Ovary (tissue), 7 donors: ENCODE measurements at regions not wholly inside any gene's neighbourhood (a gene's known extent, or its start where the extent isn't known, plus 50 kb on each side); places are given as distances from the start of the nearest gene placed in this dataset.
"Not testable (repeated sequence)": the region's sequence is repeated elsewhere in the genome, so short reads cannot be mapped to it uniquely, and the experiment has no call there.

Source experiments
- DNase-seq, 5 donors: peaks; one replicate each; pipeline ENCODE4 v3.0.0-alpha.2; 2019 to 2020
- H3K27ac ChIP-seq, 2 donors: fragments of 200-600 bp; one replicate each; pipeline versions ENCODE4 v1.5.1 to v1.8.0; 2019 to 2022
- H3K27me3 ChIP-seq: fragments of 200-600 bp; one replicate; pipeline ENCODE4 v1.8.0; 2022
- H3K36me3 ChIP-seq: fragments of 200-600 bp; sonication (generic); one replicate; pipeline ENCODE4 v1.5.1; 2019
- H3K4me1 ChIP-seq: one replicate; pipeline ENCODE4 v1.8.1; 2013; ENCODE audit warnings: mild to moderate bottlenecking, moderate library complexity; ENCODE audit not compliant: insufficient read depth
- H3K4me3 ChIP-seq: fragments of 200-600 bp; sonication (generic); one replicate; pipeline ENCODE4 v1.5.1; 2017
- H3K9me3 ChIP-seq, 2 donors: fragments of 200-600 bp in 1 of 2; sonication (generic) in 1 of 2; one replicate each; pipeline versions ENCODE4 v1.5.1 to v1.8.1; 2013 to 2019; ENCODE audit warnings: mild to moderate bottlenecking in 1 of 2, moderate library complexity in 1 of 2
- CTCF ChIP-seq, 3 donors: fragments of 450-650 bp in 2 of 3; fragments of 200-600 bp in 1 of 3; IDR thresholded peaks; one replicate each; pipeline versions ENCODE4 v1.5.1 to v1.8.0; 2016 to 2022; ENCODE audit warnings: antibody characterized with exemption in 3 of 3, mild to moderate bottlenecking in 1 of 3
- EP300 ChIP-seq: sonication (generic); formaldehyde crosslinking; IDR thresholded peaks from one replicate; pipeline ENCODE4 v1.6.1; 2017; ENCODE audit warnings: antibody characterized with exemption
- POLR2A ChIP-seq: fragments of 450-650 bp; IDR thresholded peaks from one replicate; pipeline ENCODE4 v1.6.1; 2017; ENCODE audit warnings: antibody characterized with exemption, mild to moderate bottlenecking, moderate library complexity
- WGBS, 3 donors: extraction: QIAGEN DNeasy Blood & Tissue Kit in 1 of 3; methylation state at CpG; one replicate each; pipeline versions ENCODE4 v1.1.5 to v1.1.7; 2013 to 2017; 5-methylcytosine and 5-hydroxymethylcytosine counted together
- intact Hi-C, 4 donors: fragments of 100-400 bp; cut with DNase I; formaldehyde crosslinking; loops; one replicate each; pipeline versions ENCODE4 v1.11.0 to v1.15.1; 2022 to 2023
- donor health status: DM: no; HTN: no; CAD: no; lungs with moderate emphysema.
- donor health status: DM: no; HTN: no; CAD: no.
- donor health status: Bipolar disorder and iron deficiency.
- donor health status: DM: no; HTN: no; CAD: no.
- donor health status: DM: yes; HTN: yes; CAD: no.

DNA sequence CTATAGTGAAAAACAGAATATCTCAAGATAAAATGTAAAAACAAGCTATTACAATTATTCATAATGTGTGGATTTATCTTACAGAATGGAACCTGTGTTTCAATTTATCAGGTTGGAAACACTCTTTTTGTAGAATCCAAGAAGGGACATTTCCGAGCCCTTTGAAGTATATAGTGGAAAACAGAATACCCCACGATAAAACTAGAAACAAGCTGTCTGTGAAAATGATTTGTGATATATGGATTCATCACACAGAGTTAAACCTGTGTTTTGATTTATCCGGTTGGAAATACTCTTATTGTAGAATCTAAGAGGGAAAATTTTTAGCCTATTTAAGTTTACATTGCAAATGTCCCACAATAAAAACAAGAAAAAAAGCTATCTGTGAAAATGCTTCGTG, 388.2 kb downstream of the PRDM9 start:
- H3K4me3 ChIP-seq: no peak overlapping the region
- WGBS, 3 donors: 70 to 74% (median 73%) methylated on average over 4 of the region's 4 CpGs
- H3K27me3 ChIP-seq: no peaks in the 10 kb centered on the region
- no peaks in the 10 kb centered on the region for H3K4me1 ChIP-seq
- TF ChIP-seq POLR2A: no peak
- no peak for TF ChIP-seq EP300
- TF ChIP-seq CTCF (IDR thresholded peaks at IDR 0.05): no peak
- intact Hi-C loops: no loop called here
- no peak overlapping the region for H3K27ac ChIP-seq
- no peak for DNase-seq
- H3K9me3 ChIP-seq: no peaks in the 10 kb centered on the region
- no peaks in the 10 kb centered on the region for H3K36me3 ChIP-seq

DNA sequence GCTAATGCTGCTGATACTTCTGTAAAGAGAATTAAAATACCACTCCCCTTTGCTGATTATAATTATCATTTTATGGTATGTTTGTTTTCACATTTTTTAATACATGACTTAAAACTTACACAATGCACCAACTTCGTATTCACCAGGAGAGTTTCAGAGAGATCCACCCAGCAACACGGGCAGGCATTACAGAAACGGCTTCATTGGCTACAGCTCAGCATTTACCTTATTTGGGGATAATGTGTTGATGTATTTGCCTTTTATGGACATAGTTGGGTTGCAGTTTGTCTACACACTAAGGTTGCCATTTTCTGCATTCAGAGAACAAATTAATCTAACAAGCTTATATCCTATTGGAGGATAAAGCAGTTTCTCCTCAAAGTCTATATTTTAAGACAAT, 423.6 kb downstream of the PRDM9 start:
- DNase-seq: no peak
- 52 to 69% (median 52%) methylated on average over 3 of the region's 3 CpGs for WGBS, 3 donors
- Histone ChIP-seq H3K27me3 (no peaks in the 10 kb centered on the region), H3K36me3 (no peaks in the 10 kb centered on the region), H3K9me3 (no peaks in the 10 kb centered on the region), H3K4me3 (no peak overlapping the region), H3K4me1 (no peaks in the 10 kb centered on the region), H3K27ac (no peak overlapping the region)
- intact Hi-C loops: no loop called here
- TF ChIP-seq POLR2A (no peak), EP300 (no peak), CTCF (IDR thresholded peaks at IDR 0.05) (no peak)

- H3K27me3 ChIP-seq, intact Hi-C loops: not testable (repeated sequence)
Observed at GRCh38 chr5:23951261-23951928, 444.0 kb downstream of the PRDM9 start.

DNA sequence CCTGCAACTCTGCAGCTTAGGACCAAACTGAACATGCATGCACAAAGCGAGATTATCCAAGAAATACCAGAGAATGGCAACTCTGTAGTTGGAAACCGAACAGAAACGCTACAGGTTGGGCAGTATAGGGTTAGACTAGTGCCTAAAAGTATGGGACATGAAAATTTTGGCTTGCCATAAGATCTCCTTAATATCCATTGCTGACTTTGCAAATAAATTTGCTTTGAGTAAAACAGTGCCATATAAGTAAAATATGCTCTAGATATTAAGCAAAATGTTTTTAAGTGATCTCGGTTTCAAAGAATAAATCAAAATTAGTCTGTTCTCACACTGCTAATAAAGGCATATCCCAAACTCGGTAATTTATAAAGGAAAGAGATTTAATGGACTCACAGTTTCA, 456.0 kb downstream of the PRDM9 start:
- 79 to 86% (median 80%) methylated on average over 5 of the region's 5 CpGs for WGBS, 3 donors
- Histone ChIP-seq H3K4me1 (no peaks in the 10 kb centered on the region), H3K4me3 (no peak overlapping the region), H3K27ac (no peak overlapping the region), H3K27me3 (no peaks in the 10 kb centered on the region), H3K36me3 (no peaks in the 10 kb centered on the region), H3K9me3 (no peaks in the 10 kb centered on the region)
- intact Hi-C loops: no loop called here
- no peak for DNase-seq
- TF ChIP-seq CTCF (IDR thresholded peaks at IDR 0.05) (no peak), EP300 (no peak), POLR2A (no peak)

More at GRCh38 chr5:23951261-23951928, 444.0 kb downstream of the PRDM9 start:
- DNase-seq: peak in 1 of 5 donors; percentile 10
- H3K27ac ChIP-seq, H3K9me3 ChIP-seq, H3K4me3 ChIP-seq, H3K4me1 ChIP-seq, H3K36me3 ChIP-seq: not testable (repeated sequence)
- 85 to 93% (median 91%) methylated on average over 42 to 47 of the region's 47 CpGs for WGBS, 3 donors

DNA sequence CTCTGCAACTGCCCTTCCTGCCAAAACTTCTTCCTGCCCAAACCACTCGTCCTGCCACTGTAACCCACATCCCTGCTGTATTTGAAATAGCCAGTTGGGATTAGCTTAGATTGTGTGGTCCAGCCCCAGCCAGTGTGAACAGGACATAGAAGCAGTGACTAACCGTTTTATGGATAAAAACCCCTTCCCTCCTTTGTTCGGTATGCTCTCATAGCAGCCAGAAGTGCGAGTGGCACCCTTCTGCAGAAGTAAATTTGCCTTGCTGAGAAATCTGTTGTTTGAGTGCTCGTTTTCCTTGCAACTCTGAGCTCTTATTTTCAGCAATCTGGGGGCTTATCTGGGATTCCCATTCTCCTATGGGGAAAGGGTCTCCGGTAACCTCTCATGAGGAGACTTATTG, 470.0 kb downstream of the PRDM9 start:
- Histone ChIP-seq H3K27me3 (no peaks in the 10 kb centered on the region), H3K4me1 (no peaks in the 10 kb centered on the region), H3K4me3 (no peak overlapping the region), H3K36me3 (no peaks in the 10 kb centered on the region), H3K9me3 (no peaks in the 10 kb centered on the region), H3K27ac (no peak overlapping the region)
- intact Hi-C loops: no loop called here
- no peak for DNase-seq
- 69 to 85% (median 73%) methylated on average over 6 of the region's 6 CpGs for WGBS, 3 donors
- TF ChIP-seq CTCF (IDR thresholded peaks at IDR 0.05): no peak
- no peak for TF ChIP-seq EP300
- TF ChIP-seq POLR2A: no peak
